Retina (tissue), 1 donor: ENCODE measurements at regions not wholly inside any gene's neighbourhood (a gene's known extent, or its start where the extent isn't known, plus 50 kb on each side); places are given as distances from the start of the nearest gene placed in this dataset.
A peak's percentile ranks its signal among the peaks of the same experiment; 100 is the strongest.

ENCODE experiments used
- DNase-seq: peaks from one replicate; pipeline ENCODE4 v3.0.0-alpha.2; 2016

GRCh38 chr22:49078076-49078710, 749.5 kb downstream of the BRD1 start:
- DNase-seq = no peak

DNA sequence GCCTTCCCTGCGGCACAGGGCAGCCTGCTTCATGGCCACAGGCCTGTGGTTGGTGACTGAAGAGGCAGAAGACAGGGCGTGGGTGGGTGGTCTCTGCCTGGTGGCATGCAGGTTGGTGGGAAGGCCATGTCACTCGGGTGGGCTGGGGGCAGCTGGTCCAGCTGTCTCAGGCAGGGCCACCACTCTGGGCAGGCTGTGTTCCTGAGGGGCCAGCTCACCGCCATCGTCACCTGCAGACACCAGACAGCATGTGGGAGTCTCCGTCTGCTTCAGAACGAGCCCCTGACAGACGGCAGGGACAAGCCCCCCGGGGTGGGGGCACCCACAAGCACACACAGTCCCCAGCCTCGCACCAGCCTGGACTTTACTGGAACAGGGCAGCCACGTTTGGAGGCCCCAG, 750.1 kb downstream of the BRD1 start:
- no peak for DNase-seq

- DNase-seq = no peak
Observed at GRCh38 chr22:49077036-49077393, 750.7 kb downstream of the BRD1 start.

- DNase-seq = no peak
Observed at GRCh38 chr22:49076300-49077035, 751.2 kb downstream of the BRD1 start.

- DNase-seq = no peak
Observed at GRCh38 chr22:49075150-49075549, 752.5 kb downstream of the BRD1 start.

DNA sequence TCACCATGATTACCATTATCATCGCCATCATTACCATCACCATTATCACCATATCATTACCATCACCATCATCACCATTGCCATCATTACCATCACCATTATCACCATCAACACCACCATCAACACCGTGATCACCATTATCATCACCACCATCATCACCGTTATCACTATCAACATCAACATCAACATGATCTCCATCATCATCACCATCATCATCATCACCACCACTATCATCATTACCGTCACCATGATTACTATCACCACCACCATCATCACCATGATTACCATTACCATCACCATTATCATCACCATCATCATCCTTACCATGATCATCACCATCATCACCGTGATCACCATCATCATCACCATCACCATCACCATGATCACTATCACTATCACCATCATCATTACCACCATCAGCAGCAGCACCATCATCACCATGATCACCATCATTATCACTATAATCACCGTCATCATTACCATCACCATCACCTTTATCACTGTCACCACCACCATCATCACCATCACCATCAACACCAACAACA, 753.7 kb downstream of the BRD1 start:
- no peak for DNase-seq

DNA sequence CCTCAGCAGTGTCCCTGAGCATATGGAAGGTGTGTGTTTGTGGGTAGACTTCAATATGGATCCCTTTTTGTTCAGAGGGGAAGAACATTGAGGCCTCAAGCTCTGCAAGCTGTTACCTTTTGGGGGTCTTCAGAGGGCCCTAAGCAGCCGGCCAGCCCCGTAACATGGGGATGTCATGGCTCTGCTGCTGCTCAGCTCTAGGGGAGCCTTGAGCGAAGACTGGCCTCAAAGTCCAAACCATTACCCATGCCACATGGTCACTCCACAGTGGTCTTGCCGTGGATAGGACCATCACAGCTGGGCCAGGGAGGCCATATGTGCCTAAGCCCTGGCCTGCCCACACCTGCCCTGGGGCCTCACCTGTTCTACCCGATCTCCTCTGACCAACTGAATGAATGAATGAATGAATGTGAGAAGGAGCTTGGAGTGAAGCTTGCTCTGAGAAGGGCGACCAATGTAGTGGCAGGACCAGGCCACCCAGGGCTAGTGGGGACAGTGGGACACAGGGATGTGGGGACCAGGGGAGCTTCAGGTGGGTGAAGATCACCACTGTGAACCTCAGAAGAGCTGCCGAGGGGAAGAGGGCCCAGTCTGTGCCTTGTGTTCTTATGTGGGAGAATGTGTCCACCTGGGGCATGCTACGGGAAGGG, 754.6 kb downstream of the BRD1 start:
- DNase-seq = no peak

GRCh38 chr22:49070501-49070900, 757.2 kb downstream of the BRD1 start:
- DNase-seq = no peak

DNA sequence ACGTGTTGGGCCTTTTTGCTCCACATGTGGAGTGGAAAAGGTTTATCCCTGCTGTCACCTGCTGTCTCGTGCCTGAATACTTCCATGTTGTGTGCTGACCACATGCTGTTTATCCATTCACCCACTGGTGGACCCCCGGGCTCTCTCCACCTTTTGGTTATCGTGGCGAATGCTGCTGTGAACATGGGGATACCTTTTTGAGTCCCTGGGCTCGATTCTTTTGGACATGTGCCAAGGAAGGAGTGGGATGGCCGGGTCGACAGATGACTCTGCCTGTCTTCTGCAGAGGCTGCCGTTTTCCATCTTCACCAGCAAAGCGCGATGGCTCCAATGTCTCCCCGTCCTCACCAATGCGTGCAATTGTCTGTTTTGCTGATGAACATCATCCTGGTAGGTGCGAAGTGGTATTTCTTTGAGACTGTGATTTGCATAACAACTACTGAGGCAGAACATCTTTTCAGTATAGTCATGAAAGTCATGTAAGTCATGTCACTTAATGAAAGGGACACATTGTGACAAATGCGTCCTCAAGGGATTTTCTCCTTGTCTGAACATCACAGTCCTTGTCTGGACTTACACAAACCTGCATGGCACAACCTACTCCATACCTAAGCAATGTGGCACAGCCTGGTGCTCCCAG, 758.7 kb downstream of the BRD1 start:
- no peak for DNase-seq

- no peak for DNase-seq
Observed at GRCh38 chr22:49067504-49067903, 760.2 kb downstream of the BRD1 start.

DNA sequence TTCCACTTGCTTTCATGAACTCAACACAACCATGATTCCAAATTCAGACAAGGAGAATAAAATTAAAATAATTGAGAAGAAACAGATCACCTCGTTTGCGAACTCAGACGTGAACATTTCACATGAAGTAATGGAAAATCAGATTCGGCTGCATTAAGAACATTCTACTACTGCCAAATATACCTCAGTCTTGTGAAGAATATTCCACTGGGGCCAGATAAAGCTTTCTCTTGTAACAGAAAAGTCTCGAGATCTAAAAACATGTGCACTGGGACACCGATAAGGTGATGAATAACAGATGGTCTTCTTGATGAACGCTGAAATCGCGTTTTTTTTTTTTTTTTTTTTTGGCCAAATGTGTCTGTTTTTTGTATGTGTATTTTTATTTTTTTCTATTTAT, 761.1 kb downstream of the BRD1 start:
- no peak for DNase-seq

DNA sequence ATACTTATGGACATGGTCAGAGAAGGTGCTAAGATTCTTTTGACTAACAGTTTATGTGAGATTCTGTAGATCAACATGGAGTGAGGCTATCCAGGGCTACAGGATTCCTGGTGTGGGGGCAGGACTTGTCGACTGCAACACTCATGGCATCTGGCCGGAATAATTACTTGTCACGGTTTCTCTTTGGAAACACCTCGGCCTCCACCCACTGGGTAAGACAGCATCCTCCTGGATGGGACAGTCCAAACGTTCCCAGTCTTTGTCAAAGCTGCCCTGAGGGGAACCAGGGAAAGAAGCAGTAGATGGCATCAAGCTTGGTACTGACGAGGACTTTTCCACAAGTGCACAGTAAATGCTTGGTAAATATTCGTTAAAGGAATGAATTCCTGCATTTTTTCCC, 762.8 kb downstream of the BRD1 start:
- DNase-seq = no peak

DNA sequence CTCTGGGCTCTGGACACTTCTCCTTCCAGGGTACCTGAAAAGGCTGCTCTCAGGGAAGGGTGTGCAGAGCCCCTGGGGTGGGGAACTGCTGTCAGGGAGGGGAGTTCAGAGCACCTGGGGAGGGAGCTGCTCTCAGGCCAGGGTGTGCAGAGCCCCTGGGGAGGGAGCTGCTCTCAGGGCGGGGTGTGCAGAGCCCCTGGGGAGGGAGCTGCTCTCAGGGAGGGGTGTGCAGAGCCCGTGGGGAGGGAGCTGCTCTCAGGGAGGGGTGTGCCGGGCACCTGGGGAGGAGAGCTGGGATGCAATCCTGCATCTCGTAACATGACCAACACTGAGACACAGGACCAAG, 764.2 kb downstream of the BRD1 start:
- no peak for DNase-seq

DNA sequence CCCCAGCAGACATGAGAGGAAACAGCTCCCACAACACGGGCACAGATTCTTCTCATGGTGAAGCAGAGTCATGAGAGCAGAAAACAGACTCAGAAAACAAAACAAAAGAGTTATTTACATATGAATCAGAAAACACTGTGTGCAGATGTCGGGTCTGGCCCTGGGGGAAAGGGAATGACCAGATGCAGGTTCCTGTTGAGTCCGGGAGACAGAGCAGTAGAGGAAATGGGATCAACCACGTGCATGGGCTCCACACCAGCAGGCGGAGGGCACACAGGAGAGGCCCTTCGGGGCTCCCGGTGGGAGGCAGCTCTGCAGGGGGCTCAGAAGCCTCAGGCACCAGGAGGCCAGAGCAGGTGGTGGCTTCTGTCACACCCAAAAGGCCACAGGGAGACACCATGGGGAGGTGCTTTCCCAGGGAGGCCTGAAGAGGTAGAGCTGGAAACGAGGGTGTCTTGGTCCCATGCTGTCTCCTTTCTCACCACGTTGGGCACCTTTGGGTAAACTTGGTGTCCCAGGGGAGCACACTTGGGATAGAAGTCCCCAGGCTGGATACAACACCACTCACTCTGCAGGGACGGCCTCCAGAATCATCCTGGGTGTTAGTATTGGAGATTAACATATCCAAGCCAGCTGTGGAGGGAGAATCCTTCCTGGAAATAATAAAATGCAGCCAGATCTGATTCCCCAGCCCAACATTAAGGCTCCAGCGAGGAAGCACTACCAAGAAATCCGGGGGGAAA, 764.7 kb downstream of the BRD1 start:
- no peak for DNase-seq

DNA sequence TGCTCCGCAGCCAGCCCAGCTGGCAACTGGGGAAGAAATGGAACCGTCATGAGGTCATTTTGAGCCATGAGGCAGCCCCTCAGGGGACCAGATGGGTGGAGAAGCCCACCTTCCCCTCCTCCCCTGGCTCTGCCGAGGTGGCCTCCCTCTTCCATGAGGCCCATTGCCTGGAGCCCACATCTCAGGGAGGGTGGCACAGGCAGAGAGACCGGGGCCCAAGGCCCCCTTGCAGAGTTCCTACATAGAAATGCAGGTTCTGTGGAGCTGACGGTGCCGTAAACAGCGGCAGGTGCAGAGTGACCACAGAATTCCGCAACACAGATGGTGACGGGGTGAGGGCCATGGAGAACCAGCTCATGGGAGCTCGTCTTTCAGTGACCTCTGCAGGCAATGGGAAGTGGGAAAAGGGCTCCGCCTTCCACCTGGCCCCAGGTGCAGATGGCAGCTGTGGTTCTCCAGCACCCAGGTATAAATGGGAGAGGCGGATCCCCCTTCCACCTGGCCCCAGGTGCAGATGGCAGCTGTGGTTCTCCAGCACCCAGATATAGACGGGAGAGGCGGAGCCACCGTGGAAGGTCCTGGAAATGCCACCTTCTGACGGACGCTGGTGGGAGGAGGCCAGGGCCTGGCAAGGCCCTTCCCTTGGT, 765.4 kb downstream of the BRD1 start:
- no peak for DNase-seq

GRCh38 chr22:49057910-49058309, 769.8 kb downstream of the BRD1 start:
- DNase-seq = no peak

- no peak for DNase-seq
Observed at GRCh38 chr22:49056301-49056700, 771.4 kb downstream of the BRD1 start.

DNA sequence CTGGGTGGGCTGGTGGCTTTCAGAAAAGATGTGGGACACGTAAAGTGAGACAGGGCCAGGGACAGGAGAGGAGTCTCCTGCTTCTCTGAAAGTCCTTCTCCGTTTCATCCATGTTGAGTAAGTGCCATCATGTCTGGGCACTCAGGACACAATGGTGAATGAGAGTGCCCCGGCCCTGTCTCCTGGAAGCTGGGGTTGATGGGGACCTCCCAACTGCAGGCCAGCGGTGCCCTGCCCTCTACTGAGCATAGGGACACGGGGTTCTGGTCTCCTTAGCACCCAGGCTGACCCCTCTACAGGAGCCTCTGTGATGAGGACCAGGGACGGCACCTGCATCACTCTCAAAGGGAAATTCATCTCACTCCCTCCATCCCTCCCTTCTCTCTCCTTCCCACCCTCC, 772.3 kb downstream of the BRD1 start:
- no peak for DNase-seq

GRCh38 chr22:49053578-49053977, 774.1 kb downstream of the BRD1 start:
- DNase-seq = no peak

- no peak for DNase-seq
Observed at GRCh38 chr22:49052560-49052959, 775.1 kb downstream of the BRD1 start.

DNA sequence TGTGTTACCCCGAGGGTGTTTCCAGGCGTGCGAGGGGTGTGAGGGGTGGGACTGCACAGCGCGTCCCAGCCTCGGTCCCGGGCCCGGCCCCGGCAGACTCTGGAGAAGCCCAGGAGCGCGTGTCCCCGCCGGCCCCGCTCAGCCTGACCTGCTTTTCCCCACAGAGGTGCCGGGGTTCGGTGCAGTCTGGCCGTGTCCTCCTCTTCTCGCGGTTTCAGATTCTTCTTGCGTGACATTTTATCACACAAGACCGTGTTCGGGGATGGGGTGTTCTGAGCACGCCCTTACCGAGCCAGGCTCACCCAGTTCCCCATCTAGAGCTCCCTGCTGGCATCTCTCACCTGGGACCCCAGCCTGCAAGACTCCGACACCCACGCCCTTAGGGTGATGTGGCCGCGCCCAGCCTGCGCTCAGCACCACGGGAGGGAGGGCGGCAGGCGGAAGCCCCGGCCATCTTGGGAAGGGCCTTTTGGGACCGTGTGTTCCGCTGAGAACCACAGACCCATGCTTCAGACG, 775.6 kb downstream of the BRD1 start:
- peak; percentile 83 for DNase-seq

GRCh38 chr22:49051491-49052022, 776.1 kb downstream of the BRD1 start:
- DNase-seq = no peak
